NCI-H1436 (cell line): ENCODE measurements at regions not wholly inside any gene's neighbourhood (a gene's known extent, or its start where the extent isn't known, plus 50 kb on each side); places are given as distances from the start of the nearest gene placed in this dataset.
"Not testable (repeated sequence)": the region's sequence is repeated elsewhere in the genome, so short reads cannot be mapped to it uniquely, and the experiment has no call there.

Experiments
- DNase-seq: peaks from one replicate; lab custom pipeline; 2025; lab: John Stamatoyannopoulos, UW

GRCh38 chr2:129794540-129794939, 184.9 kb upstream of the RAB6C start:
- no peak for DNase-seq

- DNase-seq = no peak
Measured at GRCh38 chr2:129796225-129796624, 183.2 kb upstream of the RAB6C start.

- no peak for DNase-seq
Measured at GRCh38 chr2:129796801-129797488, 182.5 kb upstream of the RAB6C start.

DNA sequence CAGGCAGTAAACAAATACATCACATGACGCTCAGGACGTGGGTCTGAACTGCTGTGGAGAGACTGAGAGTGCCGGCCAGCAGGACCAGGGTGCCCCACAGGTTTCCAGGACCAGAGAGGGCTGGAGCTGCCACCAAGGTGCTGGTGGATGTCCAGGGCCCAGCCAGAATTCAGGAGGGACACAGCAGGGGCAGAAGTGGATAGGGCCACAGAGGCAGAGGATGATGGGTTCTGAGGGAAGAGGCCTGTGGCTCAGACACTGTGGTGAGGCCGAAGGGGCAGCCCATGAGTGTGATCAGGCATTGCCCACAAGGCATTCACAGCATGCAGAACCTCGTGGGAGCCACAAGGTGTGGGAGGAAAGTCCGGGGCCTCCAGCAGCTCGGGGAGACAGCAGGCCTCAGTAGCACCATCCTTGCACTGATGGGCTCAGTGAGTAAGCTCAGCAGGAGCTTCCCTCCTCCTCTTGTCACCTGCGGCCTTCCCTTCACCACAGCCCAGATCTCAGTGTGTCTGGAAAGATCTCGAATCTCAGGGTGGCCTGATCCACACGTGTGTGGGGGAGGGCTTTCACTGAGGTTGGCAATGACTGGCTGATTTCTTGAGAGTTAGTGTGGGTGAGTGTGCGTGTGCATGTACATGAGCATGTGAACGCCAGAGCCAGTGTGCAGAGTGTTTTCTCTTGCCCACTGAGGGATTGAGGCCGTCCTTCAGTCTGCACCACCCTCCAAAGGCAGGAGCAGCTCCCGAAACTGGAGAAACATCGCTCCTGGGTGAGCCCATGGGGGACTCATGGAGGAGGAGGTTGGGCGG, 181.8 kb upstream of the RAB6C start:
- no peak for DNase-seq

- DNase-seq = no peak
Measured at GRCh38 chr2:129798301-129798581, 181.2 kb upstream of the RAB6C start.

DNA sequence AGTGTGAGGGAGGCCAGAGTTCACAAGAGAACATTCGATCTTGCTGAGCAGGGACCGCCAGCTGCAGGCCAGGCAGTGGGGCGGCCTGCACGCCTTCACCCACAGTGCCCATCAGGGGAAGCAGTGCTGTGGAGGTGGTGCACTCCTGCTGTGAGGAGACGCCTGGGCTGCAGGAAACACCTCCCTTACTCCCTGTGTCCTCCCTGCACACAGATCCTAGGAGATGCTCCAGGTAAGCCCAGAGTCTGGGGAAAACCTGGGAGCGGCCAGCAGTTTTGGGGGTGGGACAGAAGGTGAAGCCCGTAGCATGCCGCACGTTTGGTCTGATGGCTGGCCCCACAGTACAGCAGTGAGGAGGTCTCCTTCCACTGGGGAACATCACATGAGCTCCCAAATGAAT, 180.8 kb upstream of the RAB6C start:
- no peak for DNase-seq

DNA sequence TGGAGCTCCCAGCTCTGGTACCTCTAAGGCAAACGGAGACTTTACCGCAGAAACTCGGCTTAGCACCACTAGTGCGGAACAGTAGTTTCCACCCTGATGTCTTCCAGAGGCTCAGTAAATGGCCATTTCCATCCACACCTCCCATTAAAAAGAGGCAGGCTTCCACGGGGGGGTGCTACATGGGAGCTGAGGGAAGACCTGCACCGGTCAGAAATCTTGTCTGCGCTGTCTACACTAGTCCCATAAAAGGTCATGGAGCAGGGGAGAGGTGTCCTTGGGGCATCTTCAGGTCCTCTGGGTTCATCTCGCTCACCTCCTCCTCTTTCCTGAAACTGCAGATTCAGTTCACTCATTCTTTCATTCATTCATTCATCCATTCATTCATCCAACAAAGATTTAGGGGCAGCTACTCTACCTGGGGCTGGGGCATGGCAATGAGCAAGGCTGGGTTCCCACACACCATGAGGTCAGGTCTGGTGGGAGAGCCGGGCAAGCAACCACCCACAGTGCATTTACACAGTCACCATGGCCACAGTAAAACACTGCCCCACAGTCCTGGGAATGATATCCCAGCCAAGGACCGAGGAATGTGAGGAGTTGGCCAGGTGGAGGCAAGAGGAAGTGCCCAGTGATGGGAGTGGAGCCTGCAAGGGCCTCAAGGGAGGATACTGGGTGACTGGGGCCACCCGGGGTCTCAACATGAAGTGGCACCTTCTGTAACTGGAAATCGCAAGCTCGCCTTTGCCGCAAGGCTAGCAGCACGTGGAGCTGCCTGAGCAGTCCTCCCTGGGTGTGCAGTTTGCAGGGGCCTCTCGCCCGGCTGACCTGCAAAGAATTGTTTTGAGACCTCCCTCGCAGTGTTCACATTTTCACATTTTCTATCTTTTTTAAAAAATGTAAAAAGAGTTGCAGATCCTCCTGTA, 180.2 kb upstream of the RAB6C start:
- DNase-seq = no peak

DNA sequence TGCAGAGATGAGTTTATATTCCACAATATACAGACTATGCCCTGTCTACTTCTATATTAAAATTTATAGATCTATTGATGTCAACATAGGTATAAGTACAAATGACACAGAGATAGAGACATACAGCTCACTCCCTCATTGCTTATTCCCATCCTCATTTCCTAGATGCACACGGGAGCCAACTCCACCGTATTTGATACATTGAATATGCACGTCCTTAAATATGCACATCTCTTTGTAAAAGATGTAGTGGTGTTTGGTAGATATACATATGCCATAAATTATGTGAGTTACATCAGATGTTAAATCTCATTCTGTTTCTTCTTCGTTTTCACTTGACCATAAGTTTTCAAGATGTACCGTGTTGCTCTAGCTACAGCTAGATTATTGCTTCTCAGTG, 179.2 kb upstream of the RAB6C start:
- DNase-seq = no peak

DNA sequence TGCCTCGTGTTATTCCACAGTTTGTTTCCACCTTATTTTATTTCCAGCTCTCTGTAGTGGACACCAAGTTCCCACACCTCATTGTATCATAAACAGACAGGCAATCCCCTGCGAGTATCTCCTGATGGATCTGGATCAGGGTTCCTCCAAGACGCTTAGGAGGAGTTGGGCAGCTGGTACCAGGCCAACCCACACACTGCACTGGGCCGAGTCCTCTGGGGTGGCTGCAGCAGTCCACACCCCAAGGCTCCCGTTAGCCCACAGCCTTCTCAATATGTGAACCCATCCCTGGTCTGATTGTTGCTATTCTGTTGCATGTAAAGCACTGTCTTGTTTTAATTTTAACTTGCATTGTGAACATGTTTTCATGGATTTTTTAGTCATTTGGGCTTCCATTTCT, 178.8 kb upstream of the RAB6C start:
- no peak for DNase-seq

- DNase-seq = no peak
Measured at GRCh38 chr2:129801575-129801974, 177.9 kb upstream of the RAB6C start.

- DNase-seq = no peak
Measured at GRCh38 chr2:129802290-129802689, 177.2 kb upstream of the RAB6C start.

GRCh38 chr2:129803032-129803431, 176.4 kb upstream of the RAB6C start:
- DNase-seq = no peak

- DNase-seq = no peak
Measured at GRCh38 chr2:129803871-129804270, 175.6 kb upstream of the RAB6C start.

GRCh38 chr2:129805899-129806298, 173.6 kb upstream of the RAB6C start:
- DNase-seq = no peak

- DNase-seq = no peak
Measured at GRCh38 chr2:129806317-129806716, 173.1 kb upstream of the RAB6C start.

DNA sequence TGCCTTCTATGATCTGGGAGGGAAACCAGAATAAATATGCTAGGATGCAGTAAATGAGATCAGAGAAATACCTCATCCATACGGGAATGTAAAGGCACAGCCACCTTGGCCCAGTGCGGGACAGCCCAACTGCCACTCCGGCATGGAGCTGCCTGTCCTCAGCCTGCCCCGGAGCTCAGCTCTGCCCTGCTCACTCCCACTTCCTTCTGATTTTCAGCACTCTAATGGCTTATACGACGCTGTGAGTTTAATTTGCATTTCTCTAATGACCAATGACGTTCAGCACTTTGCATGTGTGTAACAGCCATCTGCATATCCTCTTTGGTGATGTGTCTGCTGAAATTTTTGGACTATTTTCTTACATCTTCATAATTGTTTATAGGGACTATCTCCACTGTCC, 172.5 kb upstream of the RAB6C start:
- DNase-seq = no peak

DNA sequence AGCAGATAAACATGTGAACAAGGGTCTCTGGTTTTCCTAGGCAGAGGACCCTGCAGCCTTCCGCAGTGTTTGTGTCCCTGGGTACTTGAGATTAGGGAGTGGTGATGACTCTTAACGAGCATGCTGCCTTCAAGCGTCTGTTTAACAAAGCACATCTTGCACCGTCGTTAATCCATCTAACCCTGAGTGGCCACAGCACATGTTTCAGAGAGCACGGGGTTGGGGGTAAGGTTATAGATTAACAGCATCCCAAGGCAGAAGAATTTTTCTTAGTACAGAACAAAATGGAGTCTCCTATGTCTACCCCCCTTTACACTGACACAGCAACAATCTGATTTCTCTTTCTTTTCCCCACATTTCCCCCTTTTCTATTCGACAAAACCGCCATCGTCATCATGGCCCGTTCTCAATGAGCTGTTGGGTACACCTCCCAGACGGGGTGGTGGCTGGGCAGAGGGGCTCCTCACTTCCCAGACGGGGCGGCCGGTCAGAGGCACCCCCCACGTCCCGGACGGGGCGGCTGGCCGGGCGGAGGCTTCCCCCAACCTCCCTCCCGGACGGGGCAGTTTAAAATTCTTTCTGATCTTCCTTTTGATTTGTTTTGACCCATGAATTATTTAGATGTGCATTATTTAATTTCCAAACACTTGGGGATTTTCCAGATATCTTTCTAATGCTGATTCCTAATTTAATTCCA, 171.7 kb upstream of the RAB6C start:
- not testable (repeated sequence) for DNase-seq

DNA sequence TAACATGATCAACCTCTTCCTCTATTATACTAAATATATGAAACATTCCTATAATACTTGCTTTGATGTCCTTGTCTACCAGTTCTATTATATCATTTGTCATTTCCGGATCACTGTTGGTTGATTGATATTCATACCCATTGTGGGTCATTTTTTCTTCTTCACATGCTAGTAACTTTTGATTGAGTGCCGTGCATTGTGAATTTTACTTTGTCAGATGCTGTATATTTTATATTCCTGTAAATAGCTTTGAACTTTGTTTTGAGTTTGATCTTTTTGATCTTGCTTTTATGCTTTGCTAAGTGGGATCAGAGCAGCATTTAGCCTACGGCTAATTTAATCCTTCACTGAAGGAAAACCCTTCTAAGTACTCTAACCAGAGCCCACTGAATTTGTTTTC, 168.9 kb upstream of the RAB6C start:
- DNase-seq = no peak

DNA sequence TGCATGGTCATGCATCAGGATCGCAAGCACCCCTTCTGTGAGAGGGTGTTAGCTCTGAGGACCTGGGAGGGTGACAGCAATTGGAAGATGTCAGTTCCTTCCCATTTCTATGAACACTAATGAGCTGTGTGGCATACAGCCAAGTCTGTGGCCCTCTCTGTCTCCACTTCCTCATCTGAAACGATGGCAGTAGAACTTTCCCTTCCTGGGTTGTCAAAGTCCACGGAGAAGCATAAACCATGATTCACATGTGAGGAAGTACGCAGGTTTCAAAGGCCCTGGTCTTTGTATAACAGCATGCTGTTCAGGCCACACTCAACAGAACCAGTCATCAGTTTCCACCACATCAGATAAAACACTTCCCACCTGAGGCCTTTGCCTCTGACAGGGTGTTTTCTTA, 167.4 kb upstream of the RAB6C start:
- no peak for DNase-seq

- DNase-seq = no peak
Measured at GRCh38 chr2:129812654-129813053, 166.8 kb upstream of the RAB6C start.

DNA sequence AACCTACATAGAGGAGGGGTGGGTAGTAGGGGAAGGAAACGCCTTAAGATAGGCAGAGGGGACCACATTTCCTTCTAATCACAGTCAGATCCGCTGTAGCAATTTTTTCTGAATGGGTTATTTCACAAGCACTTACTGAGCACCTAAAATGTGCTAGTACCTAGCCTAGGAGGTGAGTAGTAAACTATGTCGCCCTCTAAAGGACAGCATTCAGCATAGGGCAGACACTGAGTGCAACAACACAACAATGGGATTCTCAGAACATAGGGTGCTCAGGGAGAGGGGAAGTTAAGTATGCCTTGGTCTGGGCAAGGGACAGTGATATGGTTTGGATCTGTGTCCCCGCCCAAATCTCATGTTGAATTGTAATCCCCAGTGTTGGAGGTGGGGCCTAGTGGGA, 166.1 kb upstream of the RAB6C start:
- no peak for DNase-seq
